T47D (cell line): ENCODE measurements at regions not wholly inside any gene's neighbourhood (a gene's known extent, or its start where the extent isn't known, plus 50 kb on each side); places are given as distances from the start of the nearest gene placed in this dataset.
"Not testable (repeated sequence)": the region's sequence is repeated elsewhere in the genome, so short reads cannot be mapped to it uniquely, and the experiment has no call there.

Experiments used
- DNase-seq, 2 experiments: peaks; one replicate each; pipeline versions ENCODE4 v3.0.0 to v3.0.0-alpha.2; 2011 to 2012; ENCODE audit warnings: low read depth in 1 of 2, low spot score in 1 of 2
- JUND ChIP-seq: IDR thresholded peaks from 2 replicates; pipeline ENCODE4 v1.6.1; 2012; ENCODE audit warnings: low read depth
- in situ Hi-C: cut with HindIII; loops from 2 replicates; pipeline ENCODE4 v1.10.0; 2016; ENCODE audit warnings: low sequenced_read_pairs, low pct_unique_long_range_greater_than_20kb

GRCh38 chr19:29154163-29154562 is 58.8 kb downstream of the UQCRFS1 start:
- DNase-seq = no peak
- TF ChIP-seq JUND = no peak
- in situ Hi-C loops = no loop called here

GRCh38 chr19:29145756-29146155 is 67.2 kb downstream of the UQCRFS1 start:
- in situ Hi-C loops = no loop called here
- no peak for DNase-seq
- no peak for TF ChIP-seq JUND

- no peak for DNase-seq
- in situ Hi-C loops = no loop called here
- no peak for TF ChIP-seq JUND
Measured at GRCh38 chr19:29143183-29143582, 69.8 kb downstream of the UQCRFS1 start.

GRCh38 chr19:29139227-29139626 is 73.7 kb downstream of the UQCRFS1 start:
- DNase-seq = no peak
- TF ChIP-seq JUND = no peak
- in situ Hi-C loops = no loop called here

GRCh38 chr19:29138206-29138605 is 74.7 kb downstream of the UQCRFS1 start:
- in situ Hi-C loops = not testable (repeated sequence)

GRCh38 chr19:29131456-29131855 is 81.5 kb downstream of the UQCRFS1 start:
- in situ Hi-C loops = no loop called here
- no peak for TF ChIP-seq JUND
- DNase-seq = no peak

More at GRCh38 chr19:29138206-29138605, 74.7 kb downstream of the UQCRFS1 start:
- not testable (repeated sequence) for DNase-seq

- DNase-seq = no peak
- in situ Hi-C loops = no loop called here
- TF ChIP-seq JUND = no peak
Measured at GRCh38 chr19:29129148-29129547, 83.8 kb downstream of the UQCRFS1 start.

- in situ Hi-C loops = no loop called here
- TF ChIP-seq JUND = no peak
- DNase-seq = no peak
Measured at GRCh38 chr19:29128203-29128602, 84.7 kb downstream of the UQCRFS1 start.

GRCh38 chr19:29122185-29122584 is 90.8 kb downstream of the UQCRFS1 start:
- no peak for DNase-seq
- in situ Hi-C loops = no loop called here
- no peak for TF ChIP-seq JUND

GRCh38 chr19:29121684-29122083 is 91.3 kb downstream of the UQCRFS1 start:
- peak in 1 of 2 experiments; percentile 60 for DNase-seq
- TF ChIP-seq JUND = no peak
- in situ Hi-C loops = no loop called here

- peak; percentile 7 to 37 for DNase-seq
- in situ Hi-C loops = no loop called here
- TF ChIP-seq JUND = no peak
Measured at GRCh38 chr19:29120466-29120865, 92.5 kb downstream of the UQCRFS1 start.

GRCh38 chr19:29119590-29119989 is 93.4 kb downstream of the UQCRFS1 start:
- DNase-seq = peak; percentile 15 to 39
- in situ Hi-C loops = no loop called here
- no peak for TF ChIP-seq JUND

- no peak for DNase-seq
- in situ Hi-C loops = no loop called here
Measured at GRCh38 chr19:29118389-29118788, 94.6 kb downstream of the UQCRFS1 start.

GRCh38 chr19:29117926-29118325 is 95.0 kb downstream of the UQCRFS1 start:
- TF ChIP-seq JUND = no peak
- no peak for DNase-seq
- in situ Hi-C loops = no loop called here

More at GRCh38 chr19:29118389-29118788, 94.6 kb downstream of the UQCRFS1 start:
- no peak for TF ChIP-seq JUND
